Endothelial cell of umbilical vein (primary cell): ENCODE measurements at regions not wholly inside any gene's neighbourhood (a gene's known extent, or its start where the extent isn't known, plus 50 kb on each side); places are given as distances from the start of the nearest gene placed in this dataset.

ENCODE experiments used
- BruUV-seq: library from RNA; stranded (reverse); fragments of 400-500 nt; replicated peaks from 2 replicates; lab custom pipeline; 2021; lab: Mats Ljungman, UMichigan
- CTCF ChIA-PET: fragments of 300-600, 350-600 bp; sonication (Branson Sonifier 250); formaldehyde crosslinking; loops from one replicate; lab custom pipeline; 2021; ENCODE audit warnings: antibody characterized with exemption, inconsistent platforms; lab: Charles Lee
- POLR2A ChIA-PET: fragments of 300-600, 350-600 bp; sonication (Branson Sonifier 250); formaldehyde crosslinking; loops from one replicate; lab custom pipeline; 2021; ENCODE audit warnings: antibody characterized with exemption, inconsistent platforms; lab: Charles Lee
- DNase-seq: peaks from one replicate; pipeline ENCODE4 v3.0.0-alpha.2; 2011; ENCODE audit warnings: low read depth, low spot score
- FAIRE-seq: peaks from 2 replicates; lab custom pipeline; 2011; peaks lifted over from hg19 to GRCh38; lab: Jason Lieb, UNC
- H2AFZ ChIP-seq: 2 replicates; pipeline ENCODE4 v1.6.0; 2012; ENCODE audit warnings: low read depth, low read length, control low read depth, inconsistent platforms
- H3K27ac ChIP-seq: 2 replicates; pipeline ENCODE4 v1.5.1; 2011; ENCODE audit warnings: low read depth, mild to moderate bottlenecking, control low read depth, low read length, moderate library complexity; ENCODE audit not compliant: insufficient read depth
- H3K27me3 ChIP-seq, 2 experiments: 2 replicates each; pipeline versions ENCODE4 v1.6.0 to v1.6.1; 2011; ENCODE audit warnings: low read length in 2 of 2, mixed read lengths in 1 of 2; ENCODE audit not compliant: control insufficient read depth in 2 of 2, insufficient read depth in 2 of 2
- H3K36me3 ChIP-seq, 2 experiments: 2 replicates in 1 of 2; 3 replicates in 1 of 2; pipeline ENCODE4 v1.5.1; 2011; ENCODE audit warnings: low read length in 2 of 2, mild to moderate bottlenecking in 1 of 2, moderate library complexity in 1 of 2; ENCODE audit not compliant: control insufficient read depth in 2 of 2, insufficient read depth in 2 of 2; ENCODE audit errors: extremely low read depth in 1 of 2
- H3K4me1 ChIP-seq: 3 replicates; pipeline ENCODE4 v1.5.1; 2011; ENCODE audit warnings: mild to moderate bottlenecking, low read length; ENCODE audit not compliant: control insufficient read depth, insufficient read depth; ENCODE audit errors: extremely low read depth
- H3K4me2 ChIP-seq: 2 replicates; pipeline ENCODE4 v1.6.1; 2011; ENCODE audit warnings: low read length, control low read depth, mixed read lengths; ENCODE audit not compliant: insufficient read depth
- H3K4me3 ChIP-seq, 3 experiments: fragments of 200-600 bp in 1 of 3; sonication (generic), shearing (Covaris generic) in 1 of 3; replicated peaks in 1 of 3; 2 replicates each; pipeline ENCODE4 v1.5.1; 2011 to 2016; ENCODE audit warnings: control low read depth in 3 of 3, low read length in 3 of 3, mild to moderate bottlenecking in 2 of 3, inconsistent platforms in 1 of 3, low read depth in 1 of 3, moderate library complexity in 1 of 3; ENCODE audit not compliant: insufficient read depth in 1 of 3
- H3K79me2 ChIP-seq: 2 replicates; pipeline ENCODE4 v1.6.0; 2012; ENCODE audit warnings: low read length, inconsistent platforms; ENCODE audit not compliant: control insufficient read depth, insufficient read depth
- H3K9ac ChIP-seq: replicated peaks from 2 replicates; pipeline ENCODE3; 2011; ENCODE audit warnings: low read length, control low read depth; ENCODE audit not compliant: insufficient read depth; ENCODE audit errors: extremely low read depth
- H3K9me1 ChIP-seq: replicated peaks from 3 replicates; pipeline ENCODE4 v1.6.0; 2011; ENCODE audit warnings: mild to moderate bottlenecking, low read length; ENCODE audit not compliant: control insufficient read depth, insufficient read depth; ENCODE audit errors: extremely low read depth
- H3K9me3 ChIP-seq: replicated peaks from 2 replicates; pipeline ENCODE4 v1.5.1; 2012; ENCODE audit warnings: low read length, inconsistent platforms; ENCODE audit not compliant: control insufficient read depth, insufficient read depth
- H4K20me1 ChIP-seq: replicated peaks from 2 replicates; pipeline ENCODE3; 2011; ENCODE audit warnings: mild to moderate bottlenecking, low read length; ENCODE audit not compliant: control insufficient read depth, insufficient read depth; ENCODE audit errors: extremely low read depth
- CTCF ChIP-seq, 2 donors: IDR thresholded peaks; 1 replicate in 1 of 2; 2 replicates in 1 of 2; pipeline ENCODE4 v1.5.1; 2011; ENCODE audit warnings: low read length in 2 of 2, mild to moderate bottlenecking in 2 of 2, moderate library complexity in 2 of 2, control low read depth in 1 of 2, inconsistent platforms in 1 of 2, low read depth in 1 of 2; ENCODE audit not compliant: insufficient read depth in 1 of 2; ENCODE audit errors: extremely low read depth in 1 of 2
- EZH2 ChIP-seq: IDR thresholded peaks from 2 replicates; pipeline ENCODE4 v1.6.1; 2012; ENCODE audit warnings: borderline replicate concordance, low read depth, mild to moderate bottlenecking, moderate library complexity, low read length, inconsistent platforms; ENCODE audit not compliant: severe bottlenecking
- FOS ChIP-seq: IDR thresholded peaks from 2 replicates; pipeline ENCODE4 v1.6.1; 2011; ENCODE audit warnings: mild to moderate bottlenecking, low read length, moderate library complexity, borderline replicate concordance; ENCODE audit not compliant: insufficient read depth
- JUN ChIP-seq: IDR thresholded peaks from 2 replicates; pipeline ENCODE4 v1.6.1; 2011; ENCODE audit warnings: borderline replicate concordance, low read depth; ENCODE audit not compliant: insufficient read length, insufficient read depth
- MAX ChIP-seq: IDR thresholded peaks from 2 replicates; pipeline ENCODE4 v1.6.1; 2011; ENCODE audit not compliant: insufficient read depth, insufficient read length
- POLR2A ChIP-seq: IDR thresholded peaks from 2 replicates; pipeline ENCODE4 v1.6.1; 2012; ENCODE audit warnings: low read depth, mild to moderate bottlenecking, control low read depth, low read length
- POLR2AphosphoS5 ChIP-seq: IDR thresholded peaks from 2 replicates; pipeline ENCODE4 v1.6.1; 2012; ENCODE audit warnings: low read depth, mild to moderate bottlenecking, control low read depth, low read length, moderate library complexity; ENCODE audit not compliant: insufficient read depth
- dilution Hi-C: fragments of 300-500 bp; cut with MboI; formaldehyde crosslinking; loops from one replicate; pipeline ENCODE4 v1.15.0; 2019; ENCODE audit warnings: low sequenced_read_pairs; ENCODE audit not compliant: extremely low pct_ligation_motif_present
- intact Hi-C: fragments of 100-400 bp; cut with micrococcal nuclease; formaldehyde crosslinking; loops from one replicate; pipeline ENCODE4 v1.10.0; 2022

GRCh38 chr6:51147756-51148155 is 329.1 kb downstream of the TFAP2B start:
- Histone ChIP-seq H3K4me1 (no peaks in the 10 kb centered on the region), H4K20me1 (no peaks in the 10 kb centered on the region), H3K9me1 (no peaks in the 10 kb centered on the region), H3K27me3 (no peaks in the 10 kb centered on the region), H3K4me3 (no peak overlapping the region), H2AFZ (no peak overlapping the region), H3K4me2 (no peak overlapping the region), H3K36me3 (no peaks in the 10 kb centered on the region), H3K27ac (no peak overlapping the region), H3K9ac (no peak overlapping the region), H3K9me3 (no peaks in the 10 kb centered on the region), H3K79me2 (no peaks in the 10 kb centered on the region)
- DNase-seq: no peak
- no peak for FAIRE-seq
- no peak for TF ChIP-seq POLR2AphosphoS5
- TF ChIP-seq POLR2A: no peak
- TF ChIP-seq EZH2: no peak
- no peak for TF ChIP-seq JUN
- no peak for TF ChIP-seq MAX
- TF ChIP-seq CTCF (IDR thresholded peaks at IDR 0.05; ENCODE audit: extremely low read depth in 1 of 2, insufficient read depth in 1 of 2, low read depth in 1 of 2, low read length in 2 of 2): no peak
- BruUV-seq: no TSS peak
- intact Hi-C loops (no loop called here), dilution Hi-C loops (no loop called here)
- ChIA-PET POLR2A (no interaction called here), CTCF (no interaction called here)

GRCh38 chr6:51152594-51152993 is 333.9 kb downstream of the TFAP2B start:
- Histone ChIP-seq H3K27me3 (no peaks in the 10 kb centered on the region), H3K9me3 (no peaks in the 10 kb centered on the region), H3K9ac (no peak overlapping the region), H3K9me1 (no peaks in the 10 kb centered on the region), H3K4me3 (no peak overlapping the region), H3K36me3 (no peaks in the 10 kb centered on the region), H2AFZ (no peak overlapping the region), H3K4me1 (no peaks in the 10 kb centered on the region), H3K4me2 (no peak overlapping the region), H3K79me2 (no peaks in the 10 kb centered on the region), H3K27ac (no peak overlapping the region), H4K20me1 (no peaks in the 10 kb centered on the region)
- DNase-seq (no peak), FAIRE-seq (no peak)
- dilution Hi-C loops: no loop called here
- no TSS peak for BruUV-seq
- POLR2A ChIA-PET: no interaction called here
- intact Hi-C loops: no loop called here
- TF ChIP-seq EZH2: no peak
- TF ChIP-seq POLR2A: no peak
- no peak for TF ChIP-seq MAX
- no peak for TF ChIP-seq FOS
- no peak for TF ChIP-seq POLR2AphosphoS5
- CTCF ChIA-PET: no interaction called here
